Activated CD8-positive, alpha-beta T cell treated with anti-CD3 and anti-CD28 coated beads, Interleukin-2, amount 10 ng/mL, durations not matched to agents 7 days and 5 days (primary cell): ENCODE measurements at regions not wholly inside any gene's neighbourhood (a gene's known extent, or its start where the extent isn't known, plus 50 kb on each side); places are given as distances from the start of the nearest gene placed in this dataset.
"Not testable (repeated sequence)": the region's sequence is repeated elsewhere in the genome, so short reads cannot be mapped to it uniquely, and the experiment has no call there.

Experiments
- ATAC-seq: fragments of 150-1000 bp; cut with Tn5 transposase; one replicate; pipeline ENCODE4 v1.10.0; 2021; ENCODE audit warnings: moderate library complexity
- CTCF ChIA-PET: fragments of 350-600 bp; sonication (Branson Sonifier 250); formaldehyde crosslinking; loops from one replicate; lab custom pipeline; 2021; ENCODE audit warnings: antibody characterized with exemption; lab: Charles Lee
- POLR2A ChIA-PET: fragments of 350-600 bp; sonication (Branson Sonifier 250); formaldehyde crosslinking; loops from one replicate; lab custom pipeline; 2021; ENCODE audit warnings: antibody characterized with exemption; lab: Charles Lee
- DNase-seq: peaks from one replicate; pipeline ENCODE4 v3.0.0-alpha.2; 2020
- H3K27ac Mint-ChIP-seq: one replicate; pipeline ENCODE4 v1.8.0; 2021; ENCODE audit warnings: mild to moderate bottlenecking, mixed read lengths
- H3K27me3 Mint-ChIP-seq: one replicate; pipeline ENCODE4 v1.8.0; 2021; ENCODE audit warnings: low read depth, mixed read lengths
- H3K36me3 Mint-ChIP-seq: one replicate; pipeline ENCODE4 v1.8.0; 2021; ENCODE audit warnings: low read depth, mixed read lengths
- H3K4me1 Mint-ChIP-seq: one replicate; pipeline ENCODE4 v1.8.0; 2021; ENCODE audit warnings: low read depth, mixed read lengths
- H3K4me3 Mint-ChIP-seq: one replicate; pipeline ENCODE4 v1.8.0; 2021; ENCODE audit warnings: mild to moderate bottlenecking, mixed read lengths
- H3K9me3 Mint-ChIP-seq: one replicate; pipeline ENCODE4 v1.8.0; 2022; ENCODE audit warnings: mixed read lengths; ENCODE audit not compliant: insufficient read depth

DNA sequence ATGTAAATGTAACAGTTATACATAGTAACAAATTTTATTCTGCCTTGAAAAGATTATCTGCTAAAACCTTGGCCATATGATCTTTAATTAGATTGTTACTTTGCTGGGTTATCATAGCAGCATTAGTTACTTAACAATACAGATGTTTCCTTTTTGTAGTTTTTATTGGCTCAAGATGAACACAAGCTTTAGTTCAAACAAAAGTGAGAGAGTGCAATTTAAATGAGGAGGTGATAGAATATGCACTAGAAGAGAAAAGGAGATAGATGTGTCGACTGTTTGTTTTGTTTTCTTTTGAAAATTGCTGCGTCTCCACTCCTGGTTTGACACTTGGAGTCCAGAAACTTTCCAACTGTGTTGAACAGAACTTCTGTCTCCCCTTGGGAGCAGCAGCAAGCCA is 91.4 kb upstream of the CAV2 start:
- H3K4me1 Mint-ChIP-seq, result no peaks in the 10 kb centered on the region
- peaks cover 5% of the 10 kb centered on the region for H3K27me3 Mint-ChIP-seq
- no peaks in the 10 kb centered on the region for H3K36me3 Mint-ChIP-seq
- ATAC-seq (no peak), DNase-seq (no peak)
- no peak overlapping the region for H3K27ac Mint-ChIP-seq
- no peaks in the 10 kb centered on the region for H3K9me3 Mint-ChIP-seq
- CTCF ChIA-PET, result no interaction called here
- H3K4me3 Mint-ChIP-seq, result no peak overlapping the region
- POLR2A ChIA-PET, result no interaction called here

DNA sequence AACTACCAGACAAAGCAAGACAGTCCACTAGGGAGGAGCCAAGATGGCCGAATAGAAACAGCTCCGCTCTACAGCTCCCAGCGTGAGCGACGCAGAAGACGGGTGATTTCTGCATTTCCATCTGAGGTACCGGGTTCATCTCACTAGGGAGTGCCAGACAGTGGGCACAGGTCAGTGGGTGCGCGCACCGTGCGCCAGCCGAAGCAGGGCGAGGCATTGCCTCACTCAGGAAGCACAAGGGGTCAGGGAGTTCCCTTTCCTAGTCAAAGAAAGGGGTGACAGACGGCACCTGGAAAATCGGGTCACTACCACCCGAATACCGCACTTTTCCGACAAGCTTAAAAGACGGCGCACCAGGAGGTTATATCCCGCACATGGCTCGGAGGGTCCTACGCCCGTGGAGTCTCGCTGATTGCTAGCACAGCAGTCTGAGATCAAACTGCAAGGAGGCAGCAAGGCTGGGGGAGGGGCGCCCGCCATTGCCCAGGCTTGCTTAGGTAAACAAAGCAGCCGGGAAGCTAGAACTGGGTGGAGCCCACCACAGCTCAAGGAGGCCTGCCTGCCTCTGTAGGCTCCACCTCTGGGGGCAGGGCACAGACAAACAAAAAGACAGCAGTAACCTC is 90.6 kb upstream of the CAV2 start:
- H3K9me3 Mint-ChIP-seq, POLR2A ChIA-PET, H3K36me3 Mint-ChIP-seq, DNase-seq, CTCF ChIA-PET, ATAC-seq, H3K4me1 Mint-ChIP-seq, H3K27me3 Mint-ChIP-seq, H3K27ac Mint-ChIP-seq, H3K4me3 Mint-ChIP-seq: not testable (repeated sequence)

DNA sequence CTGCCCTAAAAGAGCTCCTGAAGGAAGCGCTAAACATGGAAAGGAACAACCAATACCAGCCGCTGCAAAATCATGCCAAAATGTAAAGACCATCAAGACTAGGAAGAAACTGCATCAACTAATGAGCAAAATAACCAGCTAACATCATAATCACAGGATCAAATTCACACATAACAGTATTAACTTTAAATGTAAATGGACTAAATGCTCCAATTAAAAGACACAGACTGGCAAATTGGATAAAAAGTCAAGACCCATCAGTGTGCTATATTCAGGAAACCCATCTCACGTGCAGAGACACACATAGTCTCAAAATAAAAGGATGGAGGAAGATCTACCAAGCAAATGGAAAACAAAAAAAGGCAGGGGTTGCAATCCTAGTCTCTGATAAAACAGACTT is 88.8 kb upstream of the CAV2 start:
- H3K4me1 Mint-ChIP-seq, result not testable (repeated sequence)

DNA sequence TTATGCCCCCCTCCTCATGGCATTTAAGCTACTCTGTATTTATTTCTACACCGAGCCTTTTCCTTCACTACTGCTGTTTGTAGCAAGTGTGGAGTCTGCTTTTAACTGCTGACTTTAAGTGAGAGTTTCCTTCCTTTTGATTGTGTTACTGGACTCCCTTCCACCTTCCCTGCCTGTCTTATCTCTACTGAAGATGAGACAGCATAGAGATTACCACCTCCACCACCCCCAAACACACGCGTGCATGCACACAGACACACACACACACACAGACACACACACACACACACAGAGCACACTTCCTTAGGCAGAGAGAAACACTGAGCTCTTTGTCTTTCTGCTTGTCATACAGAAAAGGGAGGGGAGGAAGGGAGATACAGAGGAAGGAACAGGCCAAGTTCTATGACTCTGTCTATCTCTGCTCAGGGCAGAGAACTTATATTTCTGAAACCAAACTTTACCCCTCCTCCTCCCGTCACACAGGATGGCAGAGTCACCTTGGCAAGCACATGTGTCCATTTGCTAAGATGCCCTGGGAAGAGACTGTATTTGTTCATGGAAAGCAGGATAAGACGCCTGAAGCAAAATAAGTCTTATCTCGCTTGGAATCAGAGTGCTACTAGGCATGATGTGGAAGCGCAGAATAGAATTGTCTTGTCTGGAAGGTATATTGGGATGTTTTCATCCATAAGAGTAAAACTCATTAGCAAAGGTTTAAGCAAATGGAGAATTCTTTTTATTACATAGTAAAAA is 81.8 kb upstream of the CAV2 start:
- no peak overlapping the region for H3K27ac Mint-ChIP-seq
- H3K36me3 Mint-ChIP-seq, result no peaks in the 10 kb centered on the region
- H3K9me3 Mint-ChIP-seq, result no peaks in the 10 kb centered on the region
- ChIA-PET CTCF (no interaction called here), POLR2A (no interaction called here)
- ATAC-seq, result no peak
- H3K4me1 Mint-ChIP-seq, result no peaks in the 10 kb centered on the region
- no peak for DNase-seq
- no peak overlapping the region for H3K4me3 Mint-ChIP-seq
- peaks cover 10% of the 10 kb centered on the region for H3K27me3 Mint-ChIP-seq

More for the DNA sequence above, 88.8 kb upstream of the CAV2 start:
- H3K9me3 Mint-ChIP-seq, POLR2A ChIA-PET, ATAC-seq, CTCF ChIA-PET, DNase-seq, H3K27me3 Mint-ChIP-seq, H3K27ac Mint-ChIP-seq, H3K4me3 Mint-ChIP-seq, H3K36me3 Mint-ChIP-seq: not testable (repeated sequence)

DNA sequence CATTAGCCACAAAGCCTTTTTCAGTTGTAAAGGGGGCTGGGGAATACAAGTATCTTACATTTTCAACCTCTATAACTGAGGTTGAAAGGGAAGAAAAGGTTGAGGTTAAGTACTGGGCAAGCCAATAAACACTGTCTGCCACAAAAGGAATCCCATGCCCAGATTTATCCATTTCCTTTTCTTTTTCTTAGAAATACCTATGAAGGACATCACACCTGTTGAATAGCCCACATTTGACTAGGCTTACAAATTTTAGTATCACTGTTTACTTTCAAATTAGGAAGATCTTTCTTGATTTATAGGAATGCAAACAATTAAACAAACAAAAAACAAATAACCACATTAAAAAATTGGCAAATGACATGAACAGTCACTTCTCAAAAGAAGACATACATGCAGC is 81.0 kb upstream of the CAV2 start:
- ATAC-seq (no peak), DNase-seq (no peak)
- POLR2A ChIA-PET, result no interaction called here
- H3K9me3 Mint-ChIP-seq, result no peaks in the 10 kb centered on the region
- H3K27me3 Mint-ChIP-seq, result peaks cover 10% of the 10 kb centered on the region
- CTCF ChIA-PET, result no interaction called here
- H3K36me3 Mint-ChIP-seq, result no peaks in the 10 kb centered on the region
- no peaks in the 10 kb centered on the region for H3K4me1 Mint-ChIP-seq
- H3K4me3 Mint-ChIP-seq, result no peak overlapping the region
- no peak overlapping the region for H3K27ac Mint-ChIP-seq

DNA sequence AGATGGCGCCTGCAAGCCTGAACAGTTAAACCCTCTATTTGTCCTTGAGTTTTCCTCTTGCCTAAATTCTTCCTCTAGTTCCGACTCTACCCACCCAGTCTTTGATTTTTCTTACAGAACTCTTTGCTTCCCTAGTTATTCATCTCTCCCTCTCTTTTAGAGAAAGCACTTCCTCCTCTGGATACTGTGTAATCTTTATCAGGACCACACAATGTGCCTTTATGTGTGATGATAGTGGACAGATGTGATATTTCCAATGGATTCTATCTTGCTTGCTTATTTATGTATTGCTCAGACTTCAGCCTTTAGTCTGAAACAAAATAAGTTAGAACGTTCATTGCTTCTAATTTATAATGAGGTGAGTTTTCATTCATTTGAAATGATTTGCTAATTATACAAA is 79.5 kb upstream of the CAV2 start:
- Mint-ChIP-seq H3K4me3 (no peak overlapping the region), H3K9me3 (no peaks in the 10 kb centered on the region), H3K36me3 (no peaks in the 10 kb centered on the region), H3K4me1 (no peaks in the 10 kb centered on the region), H3K27ac (no peak overlapping the region), H3K27me3 (peaks cover 10% of the 10 kb centered on the region)
- DNase-seq (no peak), ATAC-seq (no peak)
- ChIA-PET CTCF (no interaction called here), POLR2A (no interaction called here)

DNA sequence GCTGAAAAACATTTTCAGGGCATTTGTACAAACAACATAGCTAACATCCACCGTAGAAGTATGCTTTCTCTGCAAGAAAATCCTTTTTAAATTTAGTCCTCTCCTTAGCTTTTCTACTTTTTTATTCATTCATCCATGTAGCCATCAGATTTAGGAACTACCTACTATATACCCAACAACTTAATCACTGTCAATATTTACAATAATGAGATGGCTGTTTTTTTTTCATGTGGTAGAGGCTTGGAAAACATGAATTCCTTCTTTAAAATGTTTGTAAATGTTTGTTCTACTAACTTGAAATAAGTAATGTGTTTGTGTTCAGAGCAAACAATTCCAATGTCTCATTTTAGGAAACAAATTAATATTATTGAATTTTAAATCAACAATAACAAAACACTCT is 78.2 kb upstream of the CAV2 start:
- H3K4me3 Mint-ChIP-seq, result no peak overlapping the region
- CTCF ChIA-PET, result no interaction called here
- H3K36me3 Mint-ChIP-seq, result no peaks in the 10 kb centered on the region
- ATAC-seq (no peak), DNase-seq (no peak)
- peaks cover 10% of the 10 kb centered on the region for H3K27me3 Mint-ChIP-seq
- POLR2A ChIA-PET, result no interaction called here
- no peaks in the 10 kb centered on the region for H3K4me1 Mint-ChIP-seq
- H3K27ac Mint-ChIP-seq, result no peak overlapping the region
- no peaks in the 10 kb centered on the region for H3K9me3 Mint-ChIP-seq

DNA sequence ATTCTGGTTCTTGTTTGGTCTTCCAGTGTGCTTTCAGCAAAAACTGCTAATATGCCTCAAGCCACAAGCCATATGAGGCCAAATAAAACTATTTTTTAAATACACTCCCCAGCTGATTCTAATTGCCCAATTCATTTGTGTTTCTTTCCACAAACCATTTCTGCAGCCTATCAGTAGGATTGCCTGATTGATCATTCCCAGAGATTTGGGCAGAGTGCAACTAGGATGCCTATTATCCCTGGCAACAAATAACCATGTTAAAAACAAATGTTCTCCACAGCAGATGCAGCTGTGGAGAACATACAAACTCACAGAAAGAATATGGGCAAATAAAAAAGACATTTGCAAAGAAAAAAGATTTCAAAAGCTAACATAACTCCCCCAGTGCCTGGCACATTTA is 76.9 kb upstream of the CAV2 start:
- H3K4me1 Mint-ChIP-seq, result no peaks in the 10 kb centered on the region
- ChIA-PET POLR2A (no interaction called here), CTCF (interaction anchor here (1.1 kb wide), 1 partner anchor 20 kb away, joined by 3 read pairs; no protein-coding TSS in a partner anchor)
- H3K27ac Mint-ChIP-seq, result no peak overlapping the region
- no peak for ATAC-seq
- no peaks in the 10 kb centered on the region for H3K9me3 Mint-ChIP-seq
- no peaks in the 10 kb centered on the region for H3K36me3 Mint-ChIP-seq
- no peak for DNase-seq
- no peak overlapping the region for H3K4me3 Mint-ChIP-seq
- peaks cover 10% of the 10 kb centered on the region for H3K27me3 Mint-ChIP-seq

DNA sequence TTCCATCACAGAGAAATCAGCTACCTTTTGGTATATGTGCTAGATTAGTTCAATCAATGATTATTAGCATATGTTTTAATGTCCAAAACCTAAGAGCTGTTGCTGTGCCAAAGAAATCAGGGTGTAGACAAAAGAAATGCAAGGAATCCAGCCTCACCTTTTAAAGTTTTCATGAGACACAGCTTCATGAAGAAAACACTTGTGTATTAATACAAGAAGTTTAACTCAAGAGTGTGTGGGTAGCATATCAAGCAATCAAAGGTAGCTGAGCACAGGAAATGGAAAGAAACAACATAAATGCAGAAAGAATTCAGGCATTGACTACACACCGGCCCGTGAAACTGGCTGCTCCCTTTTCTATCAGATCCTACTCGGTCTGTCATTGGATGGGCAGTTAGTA is 76.0 kb upstream of the CAV2 start:
- ChIA-PET CTCF (interaction anchor here (1.1 kb wide), 1 partner anchor 19 kb away, joined by 3 read pairs; no protein-coding TSS in a partner anchor), POLR2A (no interaction called here)
- ATAC-seq, result no peak
- Mint-ChIP-seq H3K36me3 (no peaks in the 10 kb centered on the region), H3K27me3 (peaks cover 10% of the 10 kb centered on the region), H3K9me3 (no peaks in the 10 kb centered on the region), H3K4me1 (no peaks in the 10 kb centered on the region), H3K4me3 (no peak overlapping the region), H3K27ac (no peak overlapping the region)
- no peak for DNase-seq

DNA sequence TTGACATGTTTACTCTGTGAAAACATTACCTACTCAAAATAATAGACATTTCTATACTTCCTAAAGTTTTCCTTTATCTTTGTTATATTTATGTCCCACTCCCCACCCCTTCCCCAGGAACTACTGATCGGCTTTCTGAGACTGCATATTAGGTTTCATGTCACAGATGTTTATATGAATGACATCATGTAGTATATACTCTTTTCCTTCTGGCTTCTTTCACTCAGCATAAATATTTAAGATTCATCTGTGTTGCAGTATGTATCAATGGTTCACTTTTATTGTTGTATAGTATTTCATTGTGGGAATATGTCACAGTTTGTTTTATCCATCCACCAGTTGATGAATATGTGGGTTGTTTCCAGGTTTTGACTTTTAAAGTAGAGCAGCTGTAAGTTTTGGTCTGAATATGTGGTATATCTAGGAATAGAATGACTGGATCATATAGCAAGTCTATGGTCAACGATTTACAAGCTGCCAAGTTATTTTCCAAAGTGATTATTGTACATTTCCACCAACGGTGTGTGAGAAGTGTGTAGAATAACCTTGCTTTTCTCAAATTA is 73.8 kb upstream of the CAV2 start:
- H3K36me3 Mint-ChIP-seq, result no peaks in the 10 kb centered on the region
- no peak for DNase-seq
- no peak for ATAC-seq
- peaks cover 2% of the 10 kb centered on the region for H3K27me3 Mint-ChIP-seq
- ChIA-PET CTCF (interaction anchor here (0.6 kb wide), 1 partner anchor 55 kb away, joined by 3 read pairs; no protein-coding TSS in a partner anchor), POLR2A (no interaction called here)
- no peaks in the 10 kb centered on the region for H3K9me3 Mint-ChIP-seq
- H3K4me3 Mint-ChIP-seq, result no peak overlapping the region
- no peaks in the 10 kb centered on the region for H3K4me1 Mint-ChIP-seq
- no peak overlapping the region for H3K27ac Mint-ChIP-seq

DNA sequence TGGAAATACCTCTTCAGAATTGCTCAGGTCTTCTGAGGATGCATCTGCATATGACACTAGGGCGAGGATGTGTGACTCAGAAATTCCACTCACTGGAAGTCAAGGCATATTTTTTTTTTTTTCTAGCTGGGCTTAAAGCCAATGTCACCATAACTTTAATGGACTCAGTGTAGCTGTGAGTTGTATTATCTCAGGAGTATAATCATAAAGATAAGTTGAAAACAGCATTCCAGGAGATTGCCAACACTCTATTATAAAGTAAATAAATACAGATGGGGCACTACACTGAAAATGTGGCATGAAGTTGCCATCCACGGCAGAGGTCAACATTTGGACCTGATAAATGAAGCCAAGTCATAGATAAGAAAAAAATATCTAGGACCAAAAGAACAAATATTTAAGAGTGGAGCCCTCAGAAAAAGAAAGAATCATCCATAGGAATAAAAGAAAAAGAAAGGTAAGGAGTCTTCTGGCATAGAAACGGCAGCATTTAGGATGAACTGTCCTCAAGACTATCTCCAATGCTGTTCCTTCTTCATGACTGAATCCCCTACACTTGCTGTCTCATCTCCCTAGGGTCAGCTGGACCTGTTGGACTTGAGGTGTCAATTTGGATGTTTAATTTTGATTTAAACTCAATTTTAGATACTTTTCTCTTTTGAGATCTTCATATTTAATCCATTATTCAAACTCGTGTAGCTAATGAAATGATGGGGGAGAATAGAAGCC is 72.9 kb upstream of the CAV2 start:
- Mint-ChIP-seq H3K9me3 (no peaks in the 10 kb centered on the region), H3K27me3 (no peaks in the 10 kb centered on the region), H3K4me1 (no peaks in the 10 kb centered on the region), H3K4me3 (no peak overlapping the region), H3K36me3 (no peaks in the 10 kb centered on the region), H3K27ac (no peak overlapping the region)
- ATAC-seq, result no peak
- ChIA-PET CTCF (interaction anchor here (0.6 kb wide), 1 partner anchor 56 kb away, joined by 3 read pairs; no protein-coding TSS in a partner anchor), POLR2A (no interaction called here)
- DNase-seq, result no peak
